GM04504 (cell line): ENCODE measurements at regions not wholly inside any gene's neighbourhood (a gene's known extent, or its start where the extent isn't known, plus 50 kb on each side); places are given as distances from the start of the nearest gene placed in this dataset.

Experiments
- DNase-seq: peaks from one replicate; pipeline ENCODE4 v3.0.0-alpha.2; 2012; ENCODE audit warnings: low read depth

- no peak for DNase-seq
These were observed 73.4 kb upstream of the ATL2 start for GRCh38 chr2:38450509-38450908.

- DNase-seq = no peak
These were observed 71.8 kb upstream of the ATL2 start for GRCh38 chr2:38448692-38449410.

GRCh38 chr2:38446906-38447561, 70.0 kb upstream of the ATL2 start:
- no peak for DNase-seq

GRCh38 chr2:38446418-38446817, 69.3 kb upstream of the ATL2 start:
- no peak for DNase-seq

- no peak for DNase-seq
These were observed 67.2 kb upstream of the ATL2 start for GRCh38 chr2:38444247-38444646.

GRCh38 chr2:38442643-38443541, 65.8 kb upstream of the ATL2 start:
- no peak for DNase-seq

- DNase-seq = no peak
These were observed 64.3 kb upstream of the ATL2 start for GRCh38 chr2:38441346-38441745.

GRCh38 chr2:38440655-38441054, 63.6 kb upstream of the ATL2 start:
- DNase-seq = no peak

GRCh38 chr2:38439863-38440262, 62.8 kb upstream of the ATL2 start:
- no peak for DNase-seq

- no peak for DNase-seq
These were observed 62.0 kb upstream of the ATL2 start for GRCh38 chr2:38438883-38439612.

- DNase-seq = no peak
These were observed 61.2 kb upstream of the ATL2 start for GRCh38 chr2:38438133-38438882.

- DNase-seq = no peak
These were observed 59.2 kb upstream of the ATL2 start for GRCh38 chr2:38436227-38436664.

- no peak for DNase-seq
These were observed 58.7 kb upstream of the ATL2 start for GRCh38 chr2:38435775-38436174.

- no peak for DNase-seq
These were observed 57.5 kb upstream of the ATL2 start for GRCh38 chr2:38434595-38434994.

- DNase-seq = no peak
These were observed 56.5 kb upstream of the ATL2 start for GRCh38 chr2:38433607-38433975.

GRCh38 chr2:38432820-38433606, 55.9 kb upstream of the ATL2 start:
- no peak for DNase-seq

- DNase-seq = no peak
These were observed 53.6 kb upstream of the ATL2 start for GRCh38 chr2:38430597-38431207.

- DNase-seq = no peak
These were observed 53.1 kb upstream of the ATL2 start for GRCh38 chr2:38430196-38430595.

GRCh38 chr2:38427936-38428335, 50.9 kb upstream of the ATL2 start:
- DNase-seq = no peak

GRCh38 chr2:38427054-38427453, 50.0 kb upstream of the ATL2 start:
- no peak for DNase-seq
